IPS DF 4.7 (cell line): ENCODE measurements at regions not wholly inside any gene's neighbourhood (a gene's known extent, or its start where the extent isn't known, plus 50 kb on each side); places are given as distances from the start of the nearest gene placed in this dataset.
A peak's percentile ranks its signal among the peaks of the same experiment; 100 is the strongest.

ENCODE experiments used
- DNase-seq: peaks from one replicate; pipeline ENCODE4 v3.0.0-alpha.2; 2013; ENCODE audit warnings: low spot score; ENCODE audit errors: extremely low read depth

- no peak for DNase-seq
These were observed 98.7 kb upstream of the SLC4A4 start for GRCh38 chr4:71240094-71240493.

- no peak for DNase-seq
These were observed 97.1 kb upstream of the SLC4A4 start for GRCh38 chr4:71241501-71242288.

GRCh38 chr4:71243091-71243833 is 95.6 kb upstream of the SLC4A4 start:
- DNase-seq, result no peak

- no peak for DNase-seq
These were observed 91.1 kb upstream of the SLC4A4 start for GRCh38 chr4:71247706-71248105.

- no peak for DNase-seq
These were observed 87.6 kb upstream of the SLC4A4 start for GRCh38 chr4:71251261-71251660.

- DNase-seq, result no peak
These were observed 85.3 kb upstream of the SLC4A4 start for GRCh38 chr4:71253545-71253944.

GRCh38 chr4:71254451-71255012 is 84.3 kb upstream of the SLC4A4 start:
- DNase-seq, result no peak

- no peak for DNase-seq
These were observed 82.8 kb upstream of the SLC4A4 start for GRCh38 chr4:71255976-71256375.

GRCh38 chr4:71257761-71258160 is 81.1 kb upstream of the SLC4A4 start:
- no peak for DNase-seq

- DNase-seq, result no peak
These were observed 80.5 kb upstream of the SLC4A4 start for GRCh38 chr4:71258323-71258722.

GRCh38 chr4:71259280-71259679 is 79.5 kb upstream of the SLC4A4 start:
- DNase-seq, result no peak

GRCh38 chr4:71259911-71260331 is 78.9 kb upstream of the SLC4A4 start:
- DNase-seq, result no peak

- no peak for DNase-seq
These were observed 78.3 kb upstream of the SLC4A4 start for GRCh38 chr4:71260544-71260943.

- no peak for DNase-seq
These were observed 77.8 kb upstream of the SLC4A4 start for GRCh38 chr4:71261001-71261400.

GRCh38 chr4:71261633-71262121 is 77.1 kb upstream of the SLC4A4 start:
- no peak for DNase-seq

- DNase-seq, result no peak
These were observed 76.7 kb upstream of the SLC4A4 start for GRCh38 chr4:71262161-71262560.

GRCh38 chr4:71266090-71266794 is 72.6 kb upstream of the SLC4A4 start:
- DNase-seq, result no peak

- no peak for DNase-seq
These were observed 71.6 kb upstream of the SLC4A4 start for GRCh38 chr4:71267244-71267643.

GRCh38 chr4:71268166-71268565 is 70.7 kb upstream of the SLC4A4 start:
- no peak for DNase-seq

- no peak for DNase-seq
These were observed 69.6 kb upstream of the SLC4A4 start for GRCh38 chr4:71269233-71269632.

- DNase-seq, result peak; percentile 22
These were observed 67.9 kb upstream of the SLC4A4 start for GRCh38 chr4:71270901-71271300.

GRCh38 chr4:71272976-71273375 is 65.8 kb upstream of the SLC4A4 start:
- no peak for DNase-seq
